Dedifferentiated amniotic fluid mesenchymal stem cell (primary cell): ENCODE measurements at regions not wholly inside any gene's neighbourhood (a gene's known extent, or its start where the extent isn't known, plus 50 kb on each side); places are given as distances from the start of the nearest gene placed in this dataset.

ENCODE experiments used
- DNase-seq: peaks from one replicate; pipeline ENCODE4 v3.0.0-alpha.2; 2016; ENCODE audit errors: extremely low spot score

- no peak for DNase-seq
Observed at GRCh38 chr1:63122079-63122478, 200.3 kb upstream of the FOXD3 start.

DNA sequence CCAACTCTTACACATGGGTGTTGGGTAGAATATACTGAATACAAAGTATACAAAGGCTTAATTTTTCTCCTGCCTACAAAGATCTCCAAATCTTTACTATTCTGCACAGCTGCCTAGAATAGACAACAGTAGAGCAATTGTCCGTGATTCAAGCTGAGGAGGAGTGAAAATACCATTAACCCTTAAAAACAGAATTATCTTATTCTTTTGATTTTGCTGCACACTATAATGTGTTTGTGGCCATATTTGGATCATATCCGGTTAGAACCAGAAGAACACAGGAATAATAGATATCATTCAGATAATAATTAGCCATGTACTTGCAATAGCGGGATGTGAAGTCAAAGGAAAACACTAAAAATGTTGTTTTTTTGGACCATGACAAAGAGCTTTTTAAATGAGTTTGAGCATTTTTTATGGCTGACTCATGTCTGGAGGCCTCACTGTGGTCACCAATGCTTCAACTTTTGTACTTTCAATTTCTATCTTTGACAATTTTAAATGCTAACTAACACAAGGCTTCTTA is 197.6 kb upstream of the FOXD3 start:
- DNase-seq: peak; percentile 86

GRCh38 chr1:63126104-63126503 is 196.3 kb upstream of the FOXD3 start:
- DNase-seq: no peak

- no peak for DNase-seq
Observed at GRCh38 chr1:63127376-63127775, 195.0 kb upstream of the FOXD3 start.

GRCh38 chr1:63128556-63128955 is 193.8 kb upstream of the FOXD3 start:
- no peak for DNase-seq

GRCh38 chr1:63129184-63129583 is 193.2 kb upstream of the FOXD3 start:
- no peak for DNase-seq

DNA sequence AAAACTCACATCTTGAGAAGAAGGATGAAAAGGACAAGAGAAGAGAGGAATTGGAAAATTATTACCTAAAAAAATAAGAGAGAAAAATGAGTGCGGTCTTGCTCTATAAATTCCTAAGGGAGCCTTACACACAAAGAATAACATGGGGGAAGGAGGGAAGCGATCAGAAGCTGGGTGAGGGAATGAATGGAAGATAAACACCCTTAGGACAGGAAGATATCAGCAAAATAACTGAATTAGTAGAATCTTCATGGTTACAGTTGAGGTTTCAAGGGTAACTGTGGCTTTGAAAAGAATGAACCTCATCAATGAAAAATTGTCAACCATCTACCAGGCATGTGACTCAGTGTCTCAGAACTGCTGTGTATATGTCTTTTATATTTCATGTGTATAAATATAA is 192.5 kb upstream of the FOXD3 start:
- no peak for DNase-seq

- DNase-seq: no peak
Observed at GRCh38 chr1:63134501-63135173, 187.7 kb upstream of the FOXD3 start.

DNA sequence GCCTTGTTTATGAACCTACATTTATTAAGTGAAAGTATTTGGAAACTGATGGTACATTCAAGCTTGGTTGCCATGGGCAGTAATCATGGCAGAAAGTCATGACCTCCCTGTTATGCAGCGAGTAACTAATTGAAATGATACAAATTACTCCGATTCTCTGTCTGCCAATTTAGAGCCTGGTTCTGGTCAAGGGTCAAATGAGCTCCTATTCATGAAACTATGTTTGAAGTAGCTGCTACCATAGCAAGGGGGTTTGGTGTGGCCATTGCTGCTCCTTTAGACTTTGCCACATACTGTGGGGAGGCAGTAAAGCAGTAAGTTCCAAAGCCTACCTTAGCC is 187.2 kb upstream of the FOXD3 start:
- no peak for DNase-seq

DNA sequence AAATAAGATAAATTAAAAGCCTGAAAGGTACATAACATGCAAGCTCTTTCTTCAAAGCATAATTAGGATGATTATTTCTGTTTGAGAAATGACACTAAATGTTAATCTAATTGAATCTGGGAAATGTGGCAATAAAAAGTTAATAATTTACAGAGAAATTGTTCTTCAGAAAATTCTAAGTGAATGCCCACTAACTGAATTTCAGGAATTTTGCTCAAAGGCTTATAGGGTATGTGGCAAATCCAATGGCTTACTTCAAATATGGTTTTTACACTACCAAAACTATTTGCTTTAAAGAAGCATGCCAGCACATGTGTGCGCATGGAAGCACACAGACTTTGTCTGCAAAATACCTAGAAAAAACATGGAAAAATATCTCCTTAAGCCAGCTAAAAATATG is 186.6 kb upstream of the FOXD3 start:
- DNase-seq: no peak

- DNase-seq: no peak
Observed at GRCh38 chr1:63142001-63142400, 180.4 kb upstream of the FOXD3 start.

- DNase-seq: no peak
Observed at GRCh38 chr1:63143482-63143881, 178.9 kb upstream of the FOXD3 start.

GRCh38 chr1:63147783-63148182 is 174.6 kb upstream of the FOXD3 start:
- DNase-seq: no peak

DNA sequence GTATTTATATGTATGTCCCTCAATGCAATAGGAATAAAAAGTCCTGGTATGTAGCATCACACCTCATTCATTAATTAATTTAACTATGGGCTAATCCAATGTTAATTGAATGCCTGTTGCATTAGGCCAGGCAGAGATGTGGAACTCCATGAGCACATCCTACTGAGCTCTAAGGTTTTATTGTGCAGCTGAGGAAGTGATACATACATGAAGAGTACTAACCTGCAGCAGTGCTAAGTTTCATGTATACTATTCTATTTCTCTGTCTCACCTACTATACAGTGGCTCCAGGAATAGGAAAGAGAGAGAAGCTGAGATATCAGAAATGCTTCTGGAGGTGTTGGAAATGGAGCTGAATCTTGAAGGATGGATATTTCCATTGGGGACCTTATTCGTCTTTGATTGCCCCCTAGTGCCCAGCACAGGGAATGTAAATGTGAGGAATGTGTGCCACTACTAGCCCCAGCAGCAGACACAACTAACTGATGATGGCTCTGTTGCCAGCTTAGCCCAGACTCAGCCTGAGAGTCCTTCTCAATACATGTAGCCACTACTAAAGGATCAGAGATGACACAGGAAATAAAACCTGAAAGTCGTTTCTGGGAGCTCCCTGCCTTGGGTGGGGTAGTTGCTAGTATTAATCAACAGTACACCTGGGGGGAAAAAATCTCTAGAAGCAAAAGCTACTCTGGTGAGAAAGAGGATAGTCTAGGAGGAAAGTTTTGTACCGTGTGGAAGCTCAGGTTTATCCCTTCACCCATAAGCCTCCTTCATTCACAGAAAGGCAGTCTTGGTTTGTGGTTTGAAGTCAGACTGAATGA is 173.3 kb upstream of the FOXD3 start:
- peak; percentile 31 for DNase-seq

- no peak for DNase-seq
Observed at GRCh38 chr1:63152572-63152971, 169.8 kb upstream of the FOXD3 start.

DNA sequence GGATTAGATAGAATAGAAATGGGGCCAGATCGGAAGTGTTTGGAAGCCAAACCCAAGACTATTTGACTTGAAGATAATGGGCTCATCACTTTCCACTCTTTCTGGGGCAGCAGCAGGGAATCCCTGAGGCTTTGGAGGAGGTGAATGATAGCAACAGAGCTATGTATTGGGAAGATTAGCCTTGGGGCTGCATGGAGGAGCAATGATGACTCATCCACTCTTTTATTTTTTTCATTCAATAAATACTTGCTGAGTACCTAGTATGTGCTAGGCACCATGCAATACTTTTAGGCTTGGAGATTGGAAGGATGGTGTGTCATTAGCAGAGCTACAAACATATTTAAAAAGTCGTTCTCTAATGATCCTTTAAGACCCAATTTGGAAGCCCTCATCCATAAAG is 166.9 kb upstream of the FOXD3 start:
- no peak for DNase-seq

GRCh38 chr1:63157085-63157484 is 165.3 kb upstream of the FOXD3 start:
- no peak for DNase-seq

- DNase-seq: no peak
Observed at GRCh38 chr1:63169057-63169456, 153.3 kb upstream of the FOXD3 start.

DNA sequence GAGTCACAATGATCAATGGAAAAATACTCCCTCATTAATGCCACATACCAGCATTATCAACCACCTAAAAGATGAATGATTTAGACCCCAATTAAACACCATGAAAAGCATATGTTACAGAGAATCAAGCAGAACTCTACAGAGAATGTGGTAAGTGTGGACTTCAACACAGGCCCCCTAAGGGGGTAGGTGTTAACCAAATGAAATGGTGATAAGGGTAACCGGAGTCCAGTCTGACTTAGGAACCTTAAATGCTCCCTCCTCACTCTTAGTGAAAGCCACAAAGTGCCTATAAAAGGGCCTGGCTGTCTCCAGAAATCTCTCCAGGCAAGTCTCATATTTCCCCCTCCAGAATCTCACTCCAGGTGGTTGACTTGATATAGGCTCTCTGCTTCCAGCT is 149.2 kb upstream of the FOXD3 start:
- no peak for DNase-seq

DNA sequence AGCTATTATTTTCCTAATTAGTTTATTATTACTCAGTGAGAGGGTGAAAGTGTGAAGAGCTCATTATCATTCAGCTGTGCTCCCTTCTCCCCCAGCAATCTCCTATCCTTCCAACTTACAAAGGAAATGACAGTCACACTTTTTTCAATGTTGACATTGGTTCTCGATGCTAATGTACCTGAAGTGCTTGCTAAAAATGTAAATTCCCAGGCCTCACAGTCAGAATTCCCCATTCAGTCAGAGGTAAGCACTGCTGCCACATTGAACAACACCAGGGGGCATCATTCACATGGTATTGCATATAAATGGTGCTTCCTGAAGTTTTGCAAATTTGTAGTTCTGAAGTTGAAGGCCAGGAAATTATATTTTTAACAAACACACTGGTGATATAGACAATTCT is 132.7 kb upstream of the FOXD3 start:
- no peak for DNase-seq

DNA sequence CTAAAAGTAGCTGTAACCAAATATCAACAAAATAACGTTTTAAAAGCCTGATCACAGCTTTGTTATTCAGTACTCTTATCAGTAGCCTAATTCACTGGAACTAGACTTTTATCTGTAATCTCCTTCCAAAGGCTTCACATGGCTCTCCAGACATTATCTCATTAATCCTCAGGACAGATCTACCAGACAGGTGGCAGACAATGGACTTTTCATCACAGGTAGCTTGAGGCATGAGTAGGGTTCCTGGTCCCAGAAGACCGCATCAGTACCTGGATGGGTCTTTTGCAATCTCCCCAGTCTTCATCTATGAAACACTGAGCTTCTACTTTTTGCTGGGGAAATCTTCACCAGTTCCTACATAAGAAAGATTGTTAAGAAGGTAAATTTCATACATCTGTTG is 132.2 kb upstream of the FOXD3 start:
- no peak for DNase-seq

- DNase-seq: no peak
Observed at GRCh38 chr1:63198871-63199394, 123.4 kb upstream of the FOXD3 start.

DNA sequence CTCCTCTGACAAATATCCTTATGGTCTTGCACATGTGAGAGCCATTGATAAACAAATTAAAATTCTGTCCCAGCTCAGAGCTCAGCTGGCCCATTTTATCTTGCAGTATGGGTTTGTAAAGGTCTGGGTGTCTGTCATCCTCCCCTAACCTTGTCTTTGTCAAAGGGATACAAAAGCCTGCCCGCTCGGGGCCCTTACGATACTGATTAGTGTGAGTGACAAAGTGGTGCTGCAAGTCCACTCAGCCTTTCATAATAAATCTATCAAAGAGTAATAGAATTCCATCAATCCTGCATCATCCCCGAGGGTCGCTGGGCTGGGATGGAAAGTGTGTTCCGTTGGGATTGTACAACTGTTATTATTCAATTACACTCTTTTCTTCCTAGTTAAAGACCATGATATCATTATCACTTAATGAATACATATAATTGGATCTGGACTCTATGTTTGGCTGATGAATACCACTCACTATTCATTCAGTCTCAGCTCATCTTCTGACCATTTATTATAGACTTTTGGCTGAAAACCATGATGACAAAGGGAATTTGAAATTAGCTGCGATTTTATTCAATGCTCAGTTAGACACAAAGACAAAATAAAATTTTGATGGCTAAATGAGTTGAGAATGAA is 122.5 kb upstream of the FOXD3 start:
- no peak for DNase-seq
